Esophagus squamous epithelium (tissue), 4 donors: ENCODE measurements at regions not wholly inside any gene's neighbourhood (a gene's known extent, or its start where the extent isn't known, plus 50 kb on each side); places are given as distances from the start of the nearest gene placed in this dataset.

ENCODE experiments used
- POLR2A ChIP-seq, 4 donors: fragments of 450-650 bp; IDR thresholded peaks; one replicate each; pipeline ENCODE4 v1.6.1; 2017; ENCODE audit warnings: antibody characterized with exemption in 4 of 4, mild to moderate bottlenecking in 4 of 4, moderate library complexity in 3 of 4
- TF ChIP-seq, protein P1 (sequence below), 6 experiments: fragments of 450-650 bp in 4 of 6; fragments of 200-600 bp in 2 of 6; sonication (generic) in 2 of 6; IDR thresholded peaks; one replicate each; pipeline ENCODE4 v1.5.1; 2016 to 2019; ENCODE audit warnings: antibody characterized with exemption in 6 of 6, mild to moderate bottlenecking in 4 of 6, moderate library complexity in 4 of 6

DNA sequence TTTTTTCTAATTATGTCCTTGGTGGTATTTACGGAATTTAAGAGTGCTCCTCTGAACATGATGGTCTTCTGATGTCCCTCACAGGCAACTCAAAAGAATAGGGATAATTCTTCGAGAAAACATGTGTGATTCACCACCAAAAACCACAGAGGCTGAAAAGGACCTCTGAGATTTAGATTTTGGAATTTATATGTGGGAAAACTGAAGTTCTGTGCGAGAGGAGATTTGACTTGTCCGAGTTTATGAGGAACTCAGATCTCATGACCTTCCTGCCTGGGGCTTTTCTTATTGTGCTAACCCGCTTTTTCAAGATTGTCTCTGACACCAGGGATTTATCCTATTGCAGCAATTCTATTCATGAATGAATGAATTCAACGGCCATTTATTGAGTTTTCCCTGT lies 142.4 kb downstream of the FAM43A start:
- TF ChIP-seq, protein P1, sequence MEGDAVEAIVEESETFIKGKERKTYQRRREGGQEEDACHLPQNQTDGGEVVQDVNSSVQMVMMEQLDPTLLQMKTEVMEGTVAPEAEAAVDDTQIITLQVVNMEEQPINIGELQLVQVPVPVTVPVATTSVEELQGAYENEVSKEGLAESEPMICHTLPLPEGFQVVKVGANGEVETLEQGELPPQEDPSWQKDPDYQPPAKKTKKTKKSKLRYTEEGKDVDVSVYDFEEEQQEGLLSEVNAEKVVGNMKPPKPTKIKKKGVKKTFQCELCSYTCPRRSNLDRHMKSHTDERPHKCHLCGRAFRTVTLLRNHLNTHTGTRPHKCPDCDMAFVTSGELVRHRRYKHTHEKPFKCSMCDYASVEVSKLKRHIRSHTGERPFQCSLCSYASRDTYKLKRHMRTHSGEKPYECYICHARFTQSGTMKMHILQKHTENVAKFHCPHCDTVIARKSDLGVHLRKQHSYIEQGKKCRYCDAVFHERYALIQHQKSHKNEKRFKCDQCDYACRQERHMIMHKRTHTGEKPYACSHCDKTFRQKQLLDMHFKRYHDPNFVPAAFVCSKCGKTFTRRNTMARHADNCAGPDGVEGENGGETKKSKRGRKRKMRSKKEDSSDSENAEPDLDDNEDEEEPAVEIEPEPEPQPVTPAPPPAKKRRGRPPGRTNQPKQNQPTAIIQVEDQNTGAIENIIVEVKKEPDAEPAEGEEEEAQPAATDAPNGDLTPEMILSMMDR (IDR thresholded peaks at IDR 0.05), result no peak
- TF ChIP-seq POLR2A (IDR thresholded peaks at IDR 0.05), result no peak
